PC-3 (cell line): ENCODE measurements at regions not wholly inside any gene's neighbourhood (a gene's known extent, or its start where the extent isn't known, plus 50 kb on each side); places are given as distances from the start of the nearest gene placed in this dataset.

Experiments used
- CTCF ChIP-seq: fragments of 300-600 bp; sonication (generic); conservative IDR thresholded peaks from 2 replicates; pipeline ENCODE4 v1.5.1; 2017; ENCODE audit warnings: antibody characterized with exemption, low read depth, mild to moderate bottlenecking, low read length
- EZH2 ChIP-seq: fragments of 300-600 bp; sonication (generic); IDR thresholded peaks from one replicate; pipeline ENCODE4 v1.6.1; 2017; ENCODE audit warnings: antibody characterized with exemption, mild to moderate bottlenecking, low read length; ENCODE audit not compliant: unreplicated experiment
- EZH2phosphoT487 ChIP-seq: fragments of 300-600 bp; sonication (generic); IDR thresholded peaks from 2 replicates; pipeline ENCODE4 v1.6.1; 2018; ENCODE audit warnings: mild to moderate bottlenecking, antibody characterized with exemption, low read length, borderline replicate concordance

- TF ChIP-seq EZH2 (no peak), CTCF (no peak), EZH2phosphoT487 (no peak)
Measured at GRCh38 chr2:5535301-5535700, 156.9 kb upstream of the SOX11 start.
